Right forelimb (tissue), 1 donor: ENCODE measurements at regions not wholly inside any gene's neighbourhood (a gene's known extent, or its start where the extent isn't known, plus 50 kb on each side); places are given as distances from the start of the nearest gene placed in this dataset.

Experiments
- DNase-seq: peaks from one replicate; pipeline ENCODE4 v3.0.0-alpha.2; 2018

- no peak for DNase-seq
Observed at GRCh38 chr9:24614070-24614469, 68.4 kb upstream of the IZUMO3 start.

- no peak for DNase-seq
Observed at GRCh38 chr9:24608599-24608998, 62.9 kb upstream of the IZUMO3 start.

GRCh38 chr9:24602693-24603352 is 57.1 kb upstream of the IZUMO3 start:
- DNase-seq = no peak
